ENCODE measurements at regions not wholly inside any gene's neighbourhood (a gene's known extent, or its start where the extent isn't known, plus 50 kb on each side); places are given as distances from the start of the nearest gene placed in this dataset.

DNA sequence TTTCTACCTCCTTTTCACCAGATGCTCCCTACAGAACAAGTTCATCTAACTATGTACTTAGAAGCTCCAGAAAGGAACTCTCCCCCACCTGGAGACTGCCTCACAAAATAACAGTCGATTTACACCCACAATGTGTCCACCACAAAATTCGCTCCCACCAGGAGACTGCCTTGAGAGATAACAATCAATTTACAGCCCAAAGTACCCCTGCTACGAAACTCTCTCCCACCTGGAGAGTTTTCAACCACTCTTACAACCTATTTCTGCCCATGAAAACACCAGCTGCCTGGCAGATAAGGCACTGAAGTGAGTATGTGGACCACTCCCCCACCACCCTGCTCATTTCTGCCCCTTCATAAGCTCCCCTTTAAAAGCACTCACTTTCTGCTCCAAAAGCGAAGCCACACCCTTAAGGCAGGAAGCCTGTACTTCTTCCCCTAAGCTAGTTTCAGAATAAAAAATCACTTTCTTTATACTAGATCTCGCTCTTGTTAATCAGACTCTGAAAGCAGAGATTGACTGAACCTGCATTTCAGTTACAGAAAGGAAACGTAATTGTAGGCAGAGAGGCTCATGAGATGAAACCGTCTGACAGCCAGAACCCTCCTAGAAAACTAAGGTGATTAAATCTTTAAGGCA, 94.4 kb upstream of the RBBP8 start:
- H3K27ac ChIP-seq, result no peak overlapping the region
- TF ChIP-seq, protein P1, sequence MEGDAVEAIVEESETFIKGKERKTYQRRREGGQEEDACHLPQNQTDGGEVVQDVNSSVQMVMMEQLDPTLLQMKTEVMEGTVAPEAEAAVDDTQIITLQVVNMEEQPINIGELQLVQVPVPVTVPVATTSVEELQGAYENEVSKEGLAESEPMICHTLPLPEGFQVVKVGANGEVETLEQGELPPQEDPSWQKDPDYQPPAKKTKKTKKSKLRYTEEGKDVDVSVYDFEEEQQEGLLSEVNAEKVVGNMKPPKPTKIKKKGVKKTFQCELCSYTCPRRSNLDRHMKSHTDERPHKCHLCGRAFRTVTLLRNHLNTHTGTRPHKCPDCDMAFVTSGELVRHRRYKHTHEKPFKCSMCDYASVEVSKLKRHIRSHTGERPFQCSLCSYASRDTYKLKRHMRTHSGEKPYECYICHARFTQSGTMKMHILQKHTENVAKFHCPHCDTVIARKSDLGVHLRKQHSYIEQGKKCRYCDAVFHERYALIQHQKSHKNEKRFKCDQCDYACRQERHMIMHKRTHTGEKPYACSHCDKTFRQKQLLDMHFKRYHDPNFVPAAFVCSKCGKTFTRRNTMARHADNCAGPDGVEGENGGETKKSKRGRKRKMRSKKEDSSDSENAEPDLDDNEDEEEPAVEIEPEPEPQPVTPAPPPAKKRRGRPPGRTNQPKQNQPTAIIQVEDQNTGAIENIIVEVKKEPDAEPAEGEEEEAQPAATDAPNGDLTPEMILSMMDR (IDR thresholded peaks at IDR 0.05), result no peak
- DNase-seq (no peak), ATAC-seq (peak; percentile 30)
- H3K9me3 ChIP-seq, result no peaks in the 10 kb centered on the region
- no peak overlapping the region for H3K4me3 ChIP-seq
- intact Hi-C loops (cut with DNase I), result no loop called here
- H3K27me3 ChIP-seq, result no peaks in the 10 kb centered on the region
- no peaks in the 10 kb centered on the region for H3K4me1 ChIP-seq
- no peaks in the 10 kb centered on the region for H3K36me3 ChIP-seq

GRCh38 chr18:22839340-22839821, 93.7 kb upstream of the RBBP8 start:
- intact Hi-C loops (cut with DNase I), result no loop called here
- DNase-seq, result no peak
- H3K4me1 ChIP-seq, result no peaks in the 10 kb centered on the region
- ATAC-seq, result no peak
- no peaks in the 10 kb centered on the region for H3K27me3 ChIP-seq
- H3K27ac ChIP-seq, result no peak overlapping the region
- TF ChIP-seq, protein P1 (IDR thresholded peaks at IDR 0.05), result no peak
- H3K9me3 ChIP-seq, result no peaks in the 10 kb centered on the region
- no peaks in the 10 kb centered on the region for H3K36me3 ChIP-seq
- no peak overlapping the region for H3K4me3 ChIP-seq

- intact Hi-C loops (cut with DNase I), result no loop called here
- DNase-seq (no peak), ATAC-seq (no peak)
- TF ChIP-seq, protein P1 (IDR thresholded peaks at IDR 0.05), result no peak
- no peaks in the 10 kb centered on the region for H3K4me1 ChIP-seq
- H3K36me3 ChIP-seq, result no peaks in the 10 kb centered on the region
- no peaks in the 10 kb centered on the region for H3K27me3 ChIP-seq
- no peak overlapping the region for H3K4me3 ChIP-seq
- no peak overlapping the region for H3K27ac ChIP-seq
- no peaks in the 10 kb centered on the region for H3K9me3 ChIP-seq
Observed at GRCh38 chr18:22840606-22841144, 92.5 kb upstream of the RBBP8 start.

DNA sequence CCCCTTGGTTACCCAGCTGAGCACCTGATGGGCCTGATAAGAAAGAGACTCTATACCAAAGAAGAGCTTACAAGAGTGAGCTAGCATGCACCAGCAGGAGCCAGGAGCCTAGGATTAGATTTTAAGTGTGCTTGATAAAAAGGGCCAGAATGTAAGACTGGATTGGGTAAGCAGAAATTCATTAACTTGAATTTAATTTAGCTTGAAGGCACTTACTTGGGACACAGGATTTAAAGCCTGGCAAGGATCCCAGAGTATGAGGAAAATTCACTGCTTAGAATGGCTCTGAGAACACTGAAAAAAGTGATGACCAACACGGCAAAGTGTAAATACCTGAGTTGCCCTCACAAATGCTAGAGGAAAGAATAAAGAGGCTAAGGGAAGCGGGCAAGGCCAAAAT, 91.3 kb upstream of the RBBP8 start:
- Histone ChIP-seq H3K9me3 (no peaks in the 10 kb centered on the region), H3K27me3 (no peaks in the 10 kb centered on the region), H3K4me3 (no peak overlapping the region), H3K27ac (no peak overlapping the region), H3K4me1 (no peaks in the 10 kb centered on the region), H3K36me3 (no peaks in the 10 kb centered on the region)
- DNase-seq (peak in 1 of 4 donors; percentile 42), ATAC-seq (peak; percentile 69)
- TF ChIP-seq, protein P1 (IDR thresholded peaks at IDR 0.05), result no peak
- intact Hi-C loops (cut with DNase I), result no loop called here

DNA sequence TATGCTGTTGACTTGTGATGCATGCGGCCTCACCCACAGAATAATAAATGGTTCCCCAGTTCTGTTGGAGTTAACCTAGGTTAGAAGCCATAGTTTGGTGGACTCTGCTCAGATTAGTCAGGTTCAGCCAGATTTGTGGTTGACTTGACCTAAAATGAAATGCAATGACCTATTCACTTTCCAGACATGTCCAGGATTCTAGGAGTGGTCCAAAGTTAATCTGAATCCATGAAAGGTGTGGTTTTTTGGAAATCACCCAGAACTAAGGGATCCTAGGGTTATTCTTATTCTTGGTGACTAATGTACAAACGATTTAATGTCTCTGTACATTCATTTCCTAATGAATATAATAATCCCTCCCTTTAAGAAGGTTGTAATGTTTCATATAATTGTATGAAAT, 88.9 kb upstream of the RBBP8 start:
- TF ChIP-seq, protein P1 (IDR thresholded peaks at IDR 0.05), result no peak
- H3K9me3 ChIP-seq, result no peaks in the 10 kb centered on the region
- H3K4me1 ChIP-seq, result no peaks in the 10 kb centered on the region
- no peak overlapping the region for H3K4me3 ChIP-seq
- intact Hi-C loops (cut with DNase I), result no loop called here
- ATAC-seq, result no peak
- no peaks in the 10 kb centered on the region for H3K27me3 ChIP-seq
- H3K36me3 ChIP-seq, result no peaks in the 10 kb centered on the region
- H3K27ac ChIP-seq, result no peak overlapping the region
- no peak for DNase-seq
